ENCODE measurements at regions not wholly inside any gene's neighbourhood (a gene's known extent, or its start where the extent isn't known, plus 50 kb on each side); places are given as distances from the start of the nearest gene placed in this dataset.
A peak's percentile ranks its signal among the peaks of the same experiment; 100 is the strongest.

GRCh38 chr1:116851846-116852245, 57.9 kb upstream of the PTGFRN start:
- no peak for DNase-seq

GRCh38 chr1:116852367-116852766, 57.3 kb upstream of the PTGFRN start:
- DNase-seq = no peak

- no peak for DNase-seq
Measured at GRCh38 chr1:116852910-116853309, 56.8 kb upstream of the PTGFRN start.

GRCh38 chr1:116853680-116854402, 55.9 kb upstream of the PTGFRN start:
- no peak for DNase-seq

GRCh38 chr1:116854403-116854690, 55.4 kb upstream of the PTGFRN start:
- no peak for DNase-seq

GRCh38 chr1:116854716-116855115, 55.0 kb upstream of the PTGFRN start:
- DNase-seq = no peak

GRCh38 chr1:116855191-116855619, 54.5 kb upstream of the PTGFRN start:
- peak; percentile 86 for DNase-seq

GRCh38 chr1:116855773-116856201, 53.9 kb upstream of the PTGFRN start:
- peak; percentile 77 for DNase-seq

- DNase-seq = no peak
Measured at GRCh38 chr1:116856312-116856711, 53.4 kb upstream of the PTGFRN start.

- DNase-seq = no peak
Measured at GRCh38 chr1:116857092-116857491, 52.6 kb upstream of the PTGFRN start.
